SK-N-SH treated with all-trans-retinoic acid at 6 μM for 48 hours (cell line): ENCODE measurements at regions not wholly inside any gene's neighbourhood (a gene's known extent, or its start where the extent isn't known, plus 50 kb on each side); places are given as distances from the start of the nearest gene placed in this dataset.

Experiments
- ATAC-seq: fragments of 200-7000 bp; cut with Tn5 transposase; 3 replicates; pipeline ENCODE4 v1.9.1; 2020; ENCODE audit warnings: mild to moderate bottlenecking, moderate library complexity
- ARNTL ChIP-seq: fragments of 450-650 bp; formaldehyde crosslinking; IDR thresholded peaks from 2 replicates; pipeline ENCODE4 v1.5.0; 2020; ENCODE audit warnings: low read depth, mild to moderate bottlenecking, moderate library complexity, borderline replicate concordance
- CREB5 ChIP-seq: fragments of 250-450 bp; sonication (Bioruptor Pico); IDR thresholded peaks from 2 replicates; pipeline ENCODE4 v1.5.1; 2020; ENCODE audit warnings: low read depth, mild to moderate bottlenecking, moderate library complexity
- CSRNP3 ChIP-seq: fragments of 250-450 bp; sonication (Bioruptor Pico); IDR thresholded peaks from 2 replicates; pipeline ENCODE4 v1.5.1; 2021; ENCODE audit warnings: mild to moderate bottlenecking, moderate library complexity
- ESRRG ChIP-seq: fragments of 250-450 bp; sonication (Bioruptor Pico); IDR thresholded peaks from 2 replicates; pipeline ENCODE4 v1.6.1; 2021; ENCODE audit warnings: mild to moderate bottlenecking
- GLIS3 ChIP-seq: fragments of 250-450 bp; sonication (Bioruptor Pico); IDR thresholded peaks from 2 replicates; pipeline ENCODE4 v1.5.0; 2020; ENCODE audit warnings: mild to moderate bottlenecking, moderate library complexity
- ISL1 ChIP-seq: fragments of 250-450 bp; sonication (Bioruptor Pico); IDR thresholded peaks from 2 replicates; pipeline ENCODE4 v2.1.2; 2022; ENCODE audit warnings: mild to moderate bottlenecking, moderate library complexity
- OSR1 ChIP-seq: fragments of 250-450 bp; sonication (Bioruptor Pico); IDR thresholded peaks from 2 replicates; pipeline ENCODE4 v1.8.0; 2022; ENCODE audit warnings: moderate library complexity, mild to moderate bottlenecking, inconsistent platforms
- PATZ1 ChIP-seq: fragments of 250-450 bp; sonication (Bioruptor Pico); IDR thresholded peaks from 2 replicates; pipeline ENCODE4 v1.8.0; 2020; ENCODE audit warnings: mild to moderate bottlenecking, moderate library complexity, borderline replicate concordance
- POU6F1 ChIP-seq: fragments of 250-450 bp; sonication (Bioruptor Pico); IDR thresholded peaks from 2 replicates; pipeline ENCODE4 v1.8.0; 2021; ENCODE audit warnings: low read depth, mild to moderate bottlenecking, moderate library complexity, borderline replicate concordance
- PPARA ChIP-seq: fragments of 250-450 bp; sonication (Bioruptor Pico); IDR thresholded peaks from 2 replicates; pipeline ENCODE4 v1.5.0; 2020; ENCODE audit warnings: mild to moderate bottlenecking, borderline replicate concordance
- RARB ChIP-seq: fragments of 250-450 bp; sonication (Bioruptor Pico); IDR thresholded peaks from 2 replicates; pipeline ENCODE4 v1.8.0; 2021; ENCODE audit warnings: mild to moderate bottlenecking, moderate library complexity
- SNAI2 ChIP-seq: fragments of 250-450 bp; sonication (Bioruptor Pico); IDR thresholded peaks from 2 replicates; pipeline ENCODE4 v1.5.0; 2020; ENCODE audit warnings: mild to moderate bottlenecking, moderate library complexity
- TCF4 ChIP-seq: fragments of 250-450 bp; sonication (Bioruptor Pico); IDR thresholded peaks from 2 replicates; pipeline ENCODE4 v1.8.0; 2021; ENCODE audit warnings: mild to moderate bottlenecking, moderate library complexity, borderline replicate concordance
- TOX ChIP-seq: fragments of 250-450 bp; sonication (Bioruptor Pico); IDR thresholded peaks from 2 replicates; pipeline ENCODE4 v1.8.0; 2021; ENCODE audit warnings: mild to moderate bottlenecking, moderate library complexity, borderline replicate concordance
- TSHZ2 ChIP-seq: fragments of 250-450 bp; sonication (Bioruptor Pico); IDR thresholded peaks from 2 replicates; pipeline ENCODE4 v1.5.0; 2020; ENCODE audit warnings: mild to moderate bottlenecking, moderate library complexity
- ZC3H10 ChIP-seq: fragments of 250-450 bp; sonication (Bioruptor Pico); IDR thresholded peaks from 2 replicates; pipeline ENCODE4 v1.5.1; 2021; ENCODE audit warnings: mild to moderate bottlenecking, moderate library complexity
- ZFP3 ChIP-seq: fragments of 250-450 bp; sonication (Bioruptor Pico); IDR thresholded peaks from 2 replicates; pipeline ENCODE4 v1.5.0; 2020; ENCODE audit warnings: mild to moderate bottlenecking, moderate library complexity
- ZFP30 ChIP-seq: fragments of 450-650 bp; formaldehyde crosslinking; IDR thresholded peaks from 2 replicates; pipeline ENCODE4 v1.5.0; 2022; ENCODE audit warnings: mild to moderate bottlenecking, moderate library complexity
- ZNF565 ChIP-seq: fragments of 450-650 bp; formaldehyde crosslinking; conservative IDR thresholded peaks from 2 replicates; pipeline ENCODE4 v1.5.0; 2020; ENCODE audit warnings: low read depth, mild to moderate bottlenecking, moderate library complexity
- ZNF70 ChIP-seq: fragments of 450-650 bp; formaldehyde crosslinking; IDR thresholded peaks from 2 replicates; pipeline ENCODE4 v1.5.0; 2020; ENCODE audit warnings: mild to moderate bottlenecking, moderate library complexity
- ZNF8 ChIP-seq: fragments of 450-650 bp; formaldehyde crosslinking; IDR thresholded peaks from 2 replicates; pipeline ENCODE4 v1.5.0; 2020; ENCODE audit warnings: mild to moderate bottlenecking, moderate library complexity

- TF ChIP-seq ZC3H10, result no peak
- no peak for TF ChIP-seq PATZ1 (CRISPR knock-in tag)
- TF ChIP-seq PPARA (CRISPR knock-in tag), result no peak
- TF ChIP-seq GLIS3, result no peak
- TF ChIP-seq ZFP30 (CRISPR knock-in tag), result no peak
- no peak for TF ChIP-seq POU6F1 (CRISPR knock-in tag)
- TF ChIP-seq TCF4, result no peak
- TF ChIP-seq RARB (CRISPR knock-in tag), result no peak
- TF ChIP-seq ESRRG, result no peak
- TF ChIP-seq SNAI2, result no peak
- TF ChIP-seq, all 23 proteins: peak for 0
- ATAC-seq, result no peak
These were observed 68.5 kb downstream of the NDUFS5 start for GRCh38 chr1:39094685-39095084.

- ATAC-seq, result peak; percentile 82
- TF ChIP-seq ISL1 (CRISPR knock-in tag), result no peak
- TF ChIP-seq PATZ1 (CRISPR knock-in tag), result no peak
- no peak for TF ChIP-seq RARB (CRISPR knock-in tag)
- no peak for TF ChIP-seq TOX (CRISPR knock-in tag)
- TF ChIP-seq ZNF565 (CRISPR knock-in tag), result no peak
- no peak for TF ChIP-seq ARNTL
- TF ChIP-seq SNAI2, result no peak
- no peak for TF ChIP-seq ZC3H10
- no peak for TF ChIP-seq CSRNP3 (CRISPR knock-in tag)
- no peak for TF ChIP-seq ESRRG
- TF ChIP-seq TCF4, result no peak
- no peak for TF ChIP-seq ZFP3
- no peak for TF ChIP-seq ZNF70
- TF ChIP-seq TSHZ2, result no peak
- TF ChIP-seq, all 23 proteins: peak for 0
These were observed 72.5 kb downstream of the NDUFS5 start for GRCh38 chr1:39098546-39099250.

- peak; percentile 63 for ATAC-seq
- TF ChIP-seq ZFP3 (no peak), POU6F1 (CRISPR knock-in tag) (no peak), PPARA (CRISPR knock-in tag) (no peak), CREB5 (CRISPR knock-in tag) (no peak), ESRRG (no peak), ISL1 (CRISPR knock-in tag) (no peak), ZNF8 (no peak), CSRNP3 (CRISPR knock-in tag) (no peak), RARB (CRISPR knock-in tag) (no peak), GLIS3 (no peak), SNAI2 (no peak), ARNTL (no peak), OSR1 (CRISPR knock-in tag) (no peak), ZFP30 (CRISPR knock-in tag) (no peak)
These were observed 76.6 kb downstream of the NDUFS5 start for GRCh38 chr1:39102537-39103327.
